IMR-90 (cell line): ENCODE measurements at regions not wholly inside any gene's neighbourhood (a gene's known extent, or its start where the extent isn't known, plus 50 kb on each side); places are given as distances from the start of the nearest gene placed in this dataset.

Experiments
- ATAC-seq: fragments of 200-7000 bp; cut with Tn5 transposase; 2 replicates; pipeline ENCODE4 v1.9.1; 2020; ENCODE audit warnings: low read depth, mild to moderate bottlenecking, moderate library complexity
- BruUV-seq: library from RNA; stranded (reverse); fragments of 400-500 nt; replicated peaks from 2 replicates; lab custom pipeline; 2021; lab: Mats Ljungman, UMichigan
- CTCF ChIA-PET: fragments of 300-600 bp; formaldehyde crosslinking; extraction: SDS; loops from one replicate; lab custom pipeline; 2021; ENCODE audit warnings: antibody characterized with exemption; lab: Yijun Ruan, JAX
- POLR2A ChIA-PET: fragments of 300-600 bp; sonication (Branson Sonifier 250); formaldehyde crosslinking; loops from one replicate; lab custom pipeline; 2022; ENCODE audit warnings: antibody characterized with exemption; ENCODE audit not compliant: unreplicated experiment; lab: Charles Lee
- DNase-seq: peaks from one replicate; pipeline ENCODE4 v3.0.0; 2013
- H2AFZ ChIP-seq: replicated peaks from 2 replicates; pipeline ENCODE3; 2013; ENCODE audit warnings: low read length, mild to moderate bottlenecking; ENCODE audit not compliant: poor library complexity
- H2AK5ac ChIP-seq: 2 replicates; pipeline ENCODE4 v1.6.1; 2013; ENCODE audit warnings: low read depth, low read length, inconsistent platforms
- H2AK9ac ChIP-seq: replicated peaks from 2 replicates; pipeline ENCODE3; 2013; ENCODE audit warnings: mild to moderate bottlenecking, low read depth, low read length, moderate library complexity; ENCODE audit not compliant: poor library complexity
- H2BK120ac ChIP-seq: 2 replicates; pipeline ENCODE4 v1.6.1; 2013; ENCODE audit warnings: low read depth, low read length, inconsistent platforms
- H2BK15ac ChIP-seq: 3 replicates; pipeline ENCODE4 v1.6.1; 2013; ENCODE audit warnings: low read depth, low read length, inconsistent platforms
- H2BK20ac ChIP-seq: 2 replicates; pipeline ENCODE4 v1.6.1; 2013; ENCODE audit warnings: low read depth, mild to moderate bottlenecking, inconsistent platforms, low read length, moderate library complexity
- H2BK5ac ChIP-seq: 2 replicates; pipeline ENCODE4 v1.6.1; 2013; ENCODE audit warnings: mild to moderate bottlenecking, low read depth, low read length, inconsistent platforms; ENCODE audit not compliant: poor library complexity, severe bottlenecking
- H3K14ac ChIP-seq: replicated peaks from 2 replicates; pipeline ENCODE4 v1.6.1; 2013; ENCODE audit warnings: low read depth, low read length, inconsistent platforms
- H3K18ac ChIP-seq: 2 replicates; pipeline ENCODE4 v1.6.1; 2013; ENCODE audit warnings: low read depth, low read length, control low read depth
- H3K23ac ChIP-seq: 2 replicates; pipeline ENCODE4 v1.6.1; 2013; ENCODE audit warnings: low read depth, low read length, inconsistent platforms
- H3K27ac ChIP-seq: 2 replicates; pipeline ENCODE4 v1.5.1; 2013; ENCODE audit warnings: mild to moderate bottlenecking, control low read depth, low read length; ENCODE audit not compliant: insufficient read depth
- H3K27me3 ChIP-seq: 2 replicates; pipeline ENCODE4 v1.6.1; 2013; ENCODE audit warnings: low read length; ENCODE audit not compliant: control insufficient read depth, insufficient read depth
- H3K36me3 ChIP-seq: 2 replicates; pipeline ENCODE4 v1.6.1; 2013; ENCODE audit warnings: low read length, mixed read lengths; ENCODE audit not compliant: control insufficient read depth, insufficient read depth
- H3K4ac ChIP-seq: 2 replicates; pipeline ENCODE4 v1.6.1; 2013; ENCODE audit warnings: low read depth, low read length, inconsistent platforms
- H3K4me1 ChIP-seq: 2 replicates; pipeline ENCODE4 v1.6.1; 2013; ENCODE audit warnings: low read length, mixed read lengths; ENCODE audit not compliant: control insufficient read depth, insufficient read depth
- H3K4me2 ChIP-seq: 2 replicates; pipeline ENCODE4 v1.6.1; 2013; ENCODE audit warnings: low read depth, mild to moderate bottlenecking, control low read depth, low read length, moderate library complexity
- H3K4me3 ChIP-seq: 2 replicates; pipeline ENCODE4 v1.5.1; 2013; ENCODE audit warnings: low read depth, mild to moderate bottlenecking, control low read depth, low read length, moderate library complexity; ENCODE audit not compliant: insufficient read depth
- H3K56ac ChIP-seq: 2 replicates; pipeline ENCODE4 v1.6.1; 2013; ENCODE audit warnings: low read length, inconsistent platforms; ENCODE audit not compliant: insufficient read depth; ENCODE audit errors: extremely low read depth
- H3K79me1 ChIP-seq, 2 experiments: 2 replicates each; pipeline ENCODE4 v1.6.1; 2013; ENCODE audit warnings: low read length in 2 of 2, inconsistent platforms in 1 of 2, low read depth in 1 of 2
- H3K9ac ChIP-seq: 2 replicates; pipeline ENCODE4 v1.6.1; 2013; ENCODE audit warnings: low read depth, low read length, control low read depth
- H3K9me1 ChIP-seq: 2 replicates; pipeline ENCODE4 v1.6.1; 2013; ENCODE audit warnings: low read length, inconsistent platforms; ENCODE audit not compliant: insufficient read depth
- H3K9me3 ChIP-seq: 2 replicates; pipeline ENCODE4 v1.6.1; 2013; ENCODE audit warnings: low read length; ENCODE audit not compliant: control insufficient read depth, insufficient read depth
- H4K20me1 ChIP-seq: 2 replicates; pipeline ENCODE4 v1.6.1; 2013; ENCODE audit warnings: low read length, inconsistent platforms; ENCODE audit not compliant: insufficient read depth
- H4K5ac ChIP-seq: 2 replicates; pipeline ENCODE4 v1.6.1; 2013; ENCODE audit warnings: mild to moderate bottlenecking, low read depth, low read length, control low read depth
- H4K8ac ChIP-seq, 2 experiments: 2 replicates each; pipeline ENCODE4 v1.6.1; 2013; ENCODE audit warnings: low read depth in 2 of 2, low read length in 2 of 2, control low read depth in 1 of 2, inconsistent platforms in 1 of 2
- H4K91ac ChIP-seq: 2 replicates; pipeline ENCODE4 v1.6.1; 2013; ENCODE audit warnings: low read depth, low read length, inconsistent platforms; ENCODE audit not compliant: insufficient read depth
- BHLHE40 ChIP-seq: fragments of 150-350 bp; IDR thresholded peaks from 2 replicates; pipeline ENCODE4 v1.6.1; 2016; ENCODE audit warnings: mild to moderate bottlenecking, low read depth, low read length
- ELK1 ChIP-seq: fragments of 150-350 bp; IDR thresholded peaks from 2 replicates; pipeline ENCODE4 v1.6.1; 2016; ENCODE audit warnings: low read depth, mild to moderate bottlenecking, low read length, moderate library complexity, borderline replicate concordance
- FOS ChIP-seq: fragments of 150-350 bp; IDR thresholded peaks from 2 replicates; pipeline ENCODE4 v1.6.1; 2016; ENCODE audit warnings: low read depth, low read length
- NFE2L2 ChIP-seq: fragments of 150-350 bp; IDR thresholded peaks from 2 replicates; pipeline ENCODE4 v1.6.1; 2016; ENCODE audit warnings: low read depth, mild to moderate bottlenecking, low read length
- POLR2A ChIP-seq: IDR thresholded peaks from 2 replicates; pipeline ENCODE4 v1.6.1; 2012; ENCODE audit warnings: mild to moderate bottlenecking, low read depth, low read length
- RCOR1 ChIP-seq: IDR thresholded peaks from 2 replicates; pipeline ENCODE4 v1.6.1; 2012; ENCODE audit warnings: mild to moderate bottlenecking, low read length, improper control_type of control experiment; ENCODE audit not compliant: insufficient replicate concordance
- RFX5 ChIP-seq: IDR thresholded peaks from 2 replicates; pipeline ENCODE4 v1.8.0; 2012; ENCODE audit warnings: low read depth, mild to moderate bottlenecking, low read length, moderate library complexity
- SMC3 ChIP-seq: fragments of 150-350 bp; IDR thresholded peaks from 2 replicates; pipeline ENCODE4 v1.6.1; 2016; ENCODE audit warnings: low read depth, mild to moderate bottlenecking, antibody characterized with exemption, low read length, moderate library complexity
- WGBS, 2 experiments: methylation state at CpG; one replicate each; pipeline versions ENCODE4 v1.1.5 to v1.1.7; 2013; ENCODE audit warnings: missing lambda C conversion rate in 2 of 2; ENCODE audit not compliant: insufficient read length in 1 of 2; ENCODE audit errors: extremely low coverage in 2 of 2; 5-methylcytosine and 5-hydroxymethylcytosine counted together
- dilution Hi-C: fragments of 300-500 bp; cut with HindIII; formaldehyde crosslinking; loops from one replicate; pipeline ENCODE4 v1.14.3; 2018; ENCODE audit warnings: low sequenced_read_pairs; ENCODE audit not compliant: unreplicated experiment
- in situ Hi-C: fragments of 300-500 bp; cut with MboI; formaldehyde crosslinking; loops from 3 replicates; pipeline ENCODE4 v1.14.3; 2019; ENCODE audit warnings: low sequenced_read_pairs, inconsistent platforms, mixed read lengths
- intact Hi-C: fragments of 100-400 bp; cut with micrococcal nuclease; formaldehyde crosslinking; loops from 2 replicates; pipeline ENCODE4 v1.10.0; 2022

GRCh38 chr1:78387201-78387600 is 103.6 kb upstream of the PTGFR start:
- no peak overlapping the region for H2AK9ac ChIP-seq
- in situ Hi-C loops = no loop called here
- no peak overlapping the region for H2BK20ac ChIP-seq
- H2BK15ac ChIP-seq = no peak overlapping the region
- no peaks in the 10 kb centered on the region for H4K20me1 ChIP-seq
- no peak overlapping the region for H3K4ac ChIP-seq
- H4K5ac ChIP-seq = no peak overlapping the region
- CTCF ChIA-PET = no interaction called here
- intact Hi-C loops = no loop called here
- no peak for ATAC-seq
- no peak overlapping the region for H3K9ac ChIP-seq
- no peak for DNase-seq
- no TSS peak for BruUV-seq
- no peak overlapping the region for H3K4me2 ChIP-seq
- H3K4me3 ChIP-seq = no peak overlapping the region
- H3K18ac ChIP-seq = no peak overlapping the region
- H4K91ac ChIP-seq = no peak overlapping the region
- no peaks in the 10 kb centered on the region for H3K79me1 ChIP-seq
- no peak for TF ChIP-seq RCOR1
- TF ChIP-seq RFX5 = no peak
- TF ChIP-seq BHLHE40 = no peak
- no peak for TF ChIP-seq NFE2L2
- TF ChIP-seq SMC3 = no peak
- no peak for TF ChIP-seq POLR2A
- TF ChIP-seq ELK1 = no peak
- TF ChIP-seq FOS = no peak
- H3K56ac ChIP-seq = no peak overlapping the region
- H2AK5ac ChIP-seq = no peak overlapping the region
- H3K9me3 ChIP-seq = no peaks in the 10 kb centered on the region
- H3K36me3 ChIP-seq = no peaks in the 10 kb centered on the region
- dilution Hi-C loops = no loop called here
- H3K23ac ChIP-seq = no peak overlapping the region
- H2BK5ac ChIP-seq = no peak overlapping the region
- H3K9me1 ChIP-seq = no peaks in the 10 kb centered on the region
- no peak overlapping the region for H2BK120ac ChIP-seq
- no CpG with 5 or more reads among the region's 2 CpGs for WGBS, 2 experiments
- H2AFZ ChIP-seq = no peak overlapping the region
- H4K8ac ChIP-seq = no peak overlapping the region
- POLR2A ChIA-PET = no interaction called here
- H3K27me3 ChIP-seq = no peaks in the 10 kb centered on the region
- H3K14ac ChIP-seq = no peak overlapping the region
- no peaks in the 10 kb centered on the region for H3K4me1 ChIP-seq
- no peak overlapping the region for H3K27ac ChIP-seq
